Esophagus squamous epithelium (tissue), 4 donors: ENCODE measurements at regions not wholly inside any gene's neighbourhood (a gene's known extent, or its start where the extent isn't known, plus 50 kb on each side); places are given as distances from the start of the nearest gene placed in this dataset.

Source experiments
- POLR2A ChIP-seq, 4 donors: fragments of 450-650 bp; IDR thresholded peaks; one replicate each; pipeline ENCODE4 v1.6.1; 2017; ENCODE audit warnings: antibody characterized with exemption in 4 of 4, mild to moderate bottlenecking in 4 of 4, moderate library complexity in 3 of 4
- TF ChIP-seq, protein P1 (sequence below), 6 experiments: fragments of 450-650 bp in 4 of 6; fragments of 200-600 bp in 2 of 6; sonication (generic) in 2 of 6; IDR thresholded peaks; one replicate each; pipeline ENCODE4 v1.5.1; 2016 to 2019; ENCODE audit warnings: antibody characterized with exemption in 6 of 6, mild to moderate bottlenecking in 4 of 6, moderate library complexity in 4 of 6

DNA sequence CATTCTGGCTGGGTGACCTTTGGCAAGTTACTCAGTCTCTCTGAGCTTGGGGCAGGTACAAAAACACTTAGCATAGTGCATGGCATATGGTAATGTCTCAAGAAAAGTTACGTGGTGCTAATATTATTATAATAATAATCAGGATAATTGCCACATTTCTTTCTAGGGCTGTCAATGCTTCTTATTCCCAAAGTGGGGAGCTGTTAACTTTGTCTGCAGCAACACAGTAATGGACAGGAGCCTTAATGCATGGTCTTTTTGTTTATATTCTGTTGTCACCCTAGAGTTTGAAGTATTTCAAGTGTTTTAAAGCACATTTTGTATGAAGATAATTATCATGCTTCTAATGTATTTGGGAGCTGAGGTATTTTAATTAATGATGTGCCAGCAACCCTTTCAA lies 121.8 kb downstream of the FHIP1A start:
- TF ChIP-seq POLR2A (IDR thresholded peaks at IDR 0.05) = no peak
- TF ChIP-seq, protein P1, sequence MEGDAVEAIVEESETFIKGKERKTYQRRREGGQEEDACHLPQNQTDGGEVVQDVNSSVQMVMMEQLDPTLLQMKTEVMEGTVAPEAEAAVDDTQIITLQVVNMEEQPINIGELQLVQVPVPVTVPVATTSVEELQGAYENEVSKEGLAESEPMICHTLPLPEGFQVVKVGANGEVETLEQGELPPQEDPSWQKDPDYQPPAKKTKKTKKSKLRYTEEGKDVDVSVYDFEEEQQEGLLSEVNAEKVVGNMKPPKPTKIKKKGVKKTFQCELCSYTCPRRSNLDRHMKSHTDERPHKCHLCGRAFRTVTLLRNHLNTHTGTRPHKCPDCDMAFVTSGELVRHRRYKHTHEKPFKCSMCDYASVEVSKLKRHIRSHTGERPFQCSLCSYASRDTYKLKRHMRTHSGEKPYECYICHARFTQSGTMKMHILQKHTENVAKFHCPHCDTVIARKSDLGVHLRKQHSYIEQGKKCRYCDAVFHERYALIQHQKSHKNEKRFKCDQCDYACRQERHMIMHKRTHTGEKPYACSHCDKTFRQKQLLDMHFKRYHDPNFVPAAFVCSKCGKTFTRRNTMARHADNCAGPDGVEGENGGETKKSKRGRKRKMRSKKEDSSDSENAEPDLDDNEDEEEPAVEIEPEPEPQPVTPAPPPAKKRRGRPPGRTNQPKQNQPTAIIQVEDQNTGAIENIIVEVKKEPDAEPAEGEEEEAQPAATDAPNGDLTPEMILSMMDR (IDR thresholded peaks at IDR 0.05) = no peak
